Chondrocyte (in vitro differentiated cells): ENCODE measurements at regions not wholly inside any gene's neighbourhood (a gene's known extent, or its start where the extent isn't known, plus 50 kb on each side); places are given as distances from the start of the nearest gene placed in this dataset.

Source experiments
- DNase-seq: peaks from one replicate; pipeline ENCODE4 v3.0.0; 2021; ENCODE audit warnings: mixed read lengths, low spot score
- H3K27ac Mint-ChIP-seq: one replicate; pipeline ENCODE4 v1.8.0; 2021; ENCODE audit warnings: mild to moderate bottlenecking, moderate library complexity, mixed read lengths; ENCODE audit not compliant: unreplicated experiment
- H3K27me3 Mint-ChIP-seq: 2 replicates; pipeline ENCODE4 v1.8.0; 2021; ENCODE audit warnings: low read depth, mixed read lengths
- H3K36me3 Mint-ChIP-seq: 2 replicates; pipeline ENCODE4 v1.8.0; 2021; ENCODE audit warnings: low read depth, mixed read lengths
- H3K4me1 Mint-ChIP-seq: 2 replicates; pipeline ENCODE4 v1.8.0; 2021; ENCODE audit warnings: low read depth, mild to moderate bottlenecking, mixed read lengths
- H3K4me3 Mint-ChIP-seq: one replicate; pipeline ENCODE4 v1.8.0; 2021; ENCODE audit warnings: mild to moderate bottlenecking, moderate library complexity, mixed read lengths; ENCODE audit not compliant: unreplicated experiment
- H3K9me3 Mint-ChIP-seq: 2 replicates; pipeline ENCODE4 v1.8.0; 2021; ENCODE audit warnings: low read depth, mixed read lengths
- CTCF ChIP-seq: fragments of 200-600 bp; sonication (generic); IDR thresholded peaks from 2 replicates; pipeline ENCODE4 v1.5.0; 2021; ENCODE audit warnings: antibody characterized with exemption, mild to moderate bottlenecking, moderate library complexity

GRCh38 chr6:56752009-56752408 lies 109.3 kb upstream of the DST start:
- no peak for TF ChIP-seq CTCF
- no peak for DNase-seq
- H3K27ac Mint-ChIP-seq, result peak overlapping the region; percentile 29
- no peaks in the 10 kb centered on the region for H3K9me3 Mint-ChIP-seq
- H3K36me3 Mint-ChIP-seq, result no peaks in the 10 kb centered on the region
- H3K4me3 Mint-ChIP-seq, result no peak overlapping the region
- no peaks in the 10 kb centered on the region for H3K27me3 Mint-ChIP-seq
- H3K4me1 Mint-ChIP-seq, result peaks cover 79% of the 10 kb centered on the region

GRCh38 chr6:56751604-56752003 lies 108.9 kb upstream of the DST start:
- no peak for TF ChIP-seq CTCF
- no peak for DNase-seq
- peak overlapping the region; percentile 74 for H3K27ac Mint-ChIP-seq

GRCh38 chr6:56750686-56751085 lies 108.0 kb upstream of the DST start:
- H3K9me3 Mint-ChIP-seq, result no peaks in the 10 kb centered on the region
- no peak for DNase-seq
- no peak overlapping the region for H3K4me3 Mint-ChIP-seq
- no peaks in the 10 kb centered on the region for H3K27me3 Mint-ChIP-seq
- H3K4me1 Mint-ChIP-seq, result peaks cover 72% of the 10 kb centered on the region
- H3K36me3 Mint-ChIP-seq, result no peaks in the 10 kb centered on the region
- peak overlapping the region; percentile 65 for H3K27ac Mint-ChIP-seq
- no peak for TF ChIP-seq CTCF

More at GRCh38 chr6:56751604-56752003, 108.9 kb upstream of the DST start:
- Mint-ChIP-seq H3K36me3 (no peaks in the 10 kb centered on the region), H3K4me3 (no peak overlapping the region), H3K9me3 (no peaks in the 10 kb centered on the region), H3K4me1 (peaks cover 79% of the 10 kb centered on the region), H3K27me3 (no peaks in the 10 kb centered on the region)

GRCh38 chr6:56749632-56750151 lies 107.0 kb upstream of the DST start:
- H3K9me3 Mint-ChIP-seq, result no peaks in the 10 kb centered on the region

GRCh38 chr6:56746767-56747504 lies 104.2 kb upstream of the DST start:
- no peak for TF ChIP-seq CTCF
- Mint-ChIP-seq H3K4me1 (peaks cover 65% of the 10 kb centered on the region), H3K4me3 (no peak overlapping the region), H3K36me3 (no peaks in the 10 kb centered on the region), H3K27ac (peak overlapping the region; percentile 39), H3K9me3 (no peaks in the 10 kb centered on the region), H3K27me3 (no peaks in the 10 kb centered on the region)
- DNase-seq, result no peak

More at GRCh38 chr6:56749632-56750151, 107.0 kb upstream of the DST start:
- Mint-ChIP-seq H3K36me3 (no peaks in the 10 kb centered on the region), H3K4me1 (peaks cover 67% of the 10 kb centered on the region), H3K27ac (peak overlapping the region; percentile 91), H3K4me3 (no peak overlapping the region), H3K27me3 (no peaks in the 10 kb centered on the region)
- TF ChIP-seq CTCF, result no peak
- DNase-seq, result no peak
